ENCODE measurements at regions not wholly inside any gene's neighbourhood (a gene's known extent, or its start where the extent isn't known, plus 50 kb on each side); places are given as distances from the start of the nearest gene placed in this dataset.

DNA sequence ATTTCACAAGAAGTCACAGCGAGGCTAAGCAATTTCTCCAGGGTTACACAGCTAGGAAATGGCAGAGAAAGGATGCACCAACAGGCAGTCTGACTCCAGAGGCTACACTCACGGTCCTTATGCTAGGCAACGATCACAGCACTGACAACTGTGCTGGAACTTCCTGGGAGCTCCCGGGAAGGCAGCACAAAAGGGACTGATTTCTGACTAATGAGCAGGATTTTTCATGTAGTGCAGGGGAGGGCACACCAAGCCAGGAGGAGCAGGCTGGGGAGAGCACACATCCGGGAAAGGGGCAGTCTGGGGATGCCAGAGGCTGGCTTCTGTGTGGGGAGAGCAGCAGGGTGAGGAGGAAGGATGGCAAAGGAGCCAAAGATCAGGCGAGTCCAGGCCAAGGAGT lies 486.7 kb downstream of the OMA1 start:
- TF ChIP-seq, protein P1, sequence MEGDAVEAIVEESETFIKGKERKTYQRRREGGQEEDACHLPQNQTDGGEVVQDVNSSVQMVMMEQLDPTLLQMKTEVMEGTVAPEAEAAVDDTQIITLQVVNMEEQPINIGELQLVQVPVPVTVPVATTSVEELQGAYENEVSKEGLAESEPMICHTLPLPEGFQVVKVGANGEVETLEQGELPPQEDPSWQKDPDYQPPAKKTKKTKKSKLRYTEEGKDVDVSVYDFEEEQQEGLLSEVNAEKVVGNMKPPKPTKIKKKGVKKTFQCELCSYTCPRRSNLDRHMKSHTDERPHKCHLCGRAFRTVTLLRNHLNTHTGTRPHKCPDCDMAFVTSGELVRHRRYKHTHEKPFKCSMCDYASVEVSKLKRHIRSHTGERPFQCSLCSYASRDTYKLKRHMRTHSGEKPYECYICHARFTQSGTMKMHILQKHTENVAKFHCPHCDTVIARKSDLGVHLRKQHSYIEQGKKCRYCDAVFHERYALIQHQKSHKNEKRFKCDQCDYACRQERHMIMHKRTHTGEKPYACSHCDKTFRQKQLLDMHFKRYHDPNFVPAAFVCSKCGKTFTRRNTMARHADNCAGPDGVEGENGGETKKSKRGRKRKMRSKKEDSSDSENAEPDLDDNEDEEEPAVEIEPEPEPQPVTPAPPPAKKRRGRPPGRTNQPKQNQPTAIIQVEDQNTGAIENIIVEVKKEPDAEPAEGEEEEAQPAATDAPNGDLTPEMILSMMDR (IDR thresholded peaks at IDR 0.05) = no peak
- TF ChIP-seq POLR2A (IDR thresholded peaks at IDR 0.05) = no peak

All from Peyer's patch (tissue), 4 donors.